Hepatocyte (in vitro differentiated cells): ENCODE measurements at regions not wholly inside any gene's neighbourhood (a gene's known extent, or its start where the extent isn't known, plus 50 kb on each side); places are given as distances from the start of the nearest gene placed in this dataset.

ENCODE experiments used
- CTCF ChIP-seq: fragments of 200-600 bp; sonication (generic); IDR thresholded peaks from 2 replicates; pipeline ENCODE4 v1.5.1; 2016; ENCODE audit warnings: antibody characterized with exemption, mild to moderate bottlenecking; ENCODE audit not compliant: poor library complexity
- EZH2 ChIP-seq: fragments of 200-600 bp; sonication (generic); IDR thresholded peaks from 2 replicates; pipeline ENCODE4 v1.6.1; 2016; ENCODE audit warnings: antibody characterized with exemption, mild to moderate bottlenecking, borderline replicate concordance
- EZH2phosphoT487 ChIP-seq: fragments of 200-600 bp; sonication (generic); IDR thresholded peaks from one replicate; pipeline ENCODE4 v1.6.1; 2018; ENCODE audit warnings: antibody characterized with exemption, mild to moderate bottlenecking, low read depth, moderate library complexity; ENCODE audit not compliant: unreplicated experiment, severe bottlenecking

- TF ChIP-seq CTCF (no peak), EZH2 (no peak), EZH2phosphoT487 (no peak)
These were observed 134.9 kb upstream of the SRRM4 start for GRCh38 chr12:118846416-118846815.
